IMR-90 (cell line): ENCODE measurements at regions not wholly inside any gene's neighbourhood (a gene's known extent, or its start where the extent isn't known, plus 50 kb on each side); places are given as distances from the start of the nearest gene placed in this dataset.

Experiments used
- ATAC-seq: fragments of 200-7000 bp; cut with Tn5 transposase; 2 replicates; pipeline ENCODE4 v1.9.1; 2020; ENCODE audit warnings: low read depth, mild to moderate bottlenecking, moderate library complexity
- BruUV-seq: library from RNA; stranded (reverse); fragments of 400-500 nt; replicated peaks from 2 replicates; lab custom pipeline; 2021; lab: Mats Ljungman, UMichigan
- CTCF ChIA-PET: fragments of 300-600 bp; formaldehyde crosslinking; extraction: SDS; loops from one replicate; lab custom pipeline; 2021; ENCODE audit warnings: antibody characterized with exemption; lab: Yijun Ruan, JAX
- POLR2A ChIA-PET: fragments of 300-600 bp; sonication (Branson Sonifier 250); formaldehyde crosslinking; loops from one replicate; lab custom pipeline; 2022; ENCODE audit warnings: antibody characterized with exemption; ENCODE audit not compliant: unreplicated experiment; lab: Charles Lee
- DNase-seq: peaks from one replicate; pipeline ENCODE4 v3.0.0; 2013
- H2AFZ ChIP-seq: replicated peaks from 2 replicates; pipeline ENCODE3; 2013; ENCODE audit warnings: low read length, mild to moderate bottlenecking; ENCODE audit not compliant: poor library complexity
- H2AK5ac ChIP-seq: 2 replicates; pipeline ENCODE4 v1.6.1; 2013; ENCODE audit warnings: low read depth, low read length, inconsistent platforms
- H2AK9ac ChIP-seq: replicated peaks from 2 replicates; pipeline ENCODE3; 2013; ENCODE audit warnings: mild to moderate bottlenecking, low read depth, low read length, moderate library complexity; ENCODE audit not compliant: poor library complexity
- H2BK120ac ChIP-seq: 2 replicates; pipeline ENCODE4 v1.6.1; 2013; ENCODE audit warnings: low read depth, low read length, inconsistent platforms
- H2BK15ac ChIP-seq: 3 replicates; pipeline ENCODE4 v1.6.1; 2013; ENCODE audit warnings: low read depth, low read length, inconsistent platforms
- H2BK20ac ChIP-seq: 2 replicates; pipeline ENCODE4 v1.6.1; 2013; ENCODE audit warnings: low read depth, mild to moderate bottlenecking, inconsistent platforms, low read length, moderate library complexity
- H2BK5ac ChIP-seq: 2 replicates; pipeline ENCODE4 v1.6.1; 2013; ENCODE audit warnings: mild to moderate bottlenecking, low read depth, low read length, inconsistent platforms; ENCODE audit not compliant: poor library complexity, severe bottlenecking
- H3K14ac ChIP-seq: replicated peaks from 2 replicates; pipeline ENCODE4 v1.6.1; 2013; ENCODE audit warnings: low read depth, low read length, inconsistent platforms
- H3K18ac ChIP-seq: 2 replicates; pipeline ENCODE4 v1.6.1; 2013; ENCODE audit warnings: low read depth, low read length, control low read depth
- H3K23ac ChIP-seq: 2 replicates; pipeline ENCODE4 v1.6.1; 2013; ENCODE audit warnings: low read depth, low read length, inconsistent platforms
- H3K27ac ChIP-seq: 2 replicates; pipeline ENCODE4 v1.5.1; 2013; ENCODE audit warnings: mild to moderate bottlenecking, control low read depth, low read length; ENCODE audit not compliant: insufficient read depth
- H3K27me3 ChIP-seq: 2 replicates; pipeline ENCODE4 v1.6.1; 2013; ENCODE audit warnings: low read length; ENCODE audit not compliant: control insufficient read depth, insufficient read depth
- H3K36me3 ChIP-seq: 2 replicates; pipeline ENCODE4 v1.6.1; 2013; ENCODE audit warnings: low read length, mixed read lengths; ENCODE audit not compliant: control insufficient read depth, insufficient read depth
- H3K4ac ChIP-seq: 2 replicates; pipeline ENCODE4 v1.6.1; 2013; ENCODE audit warnings: low read depth, low read length, inconsistent platforms
- H3K4me1 ChIP-seq: 2 replicates; pipeline ENCODE4 v1.6.1; 2013; ENCODE audit warnings: low read length, mixed read lengths; ENCODE audit not compliant: control insufficient read depth, insufficient read depth
- H3K4me2 ChIP-seq: 2 replicates; pipeline ENCODE4 v1.6.1; 2013; ENCODE audit warnings: low read depth, mild to moderate bottlenecking, control low read depth, low read length, moderate library complexity
- H3K4me3 ChIP-seq: 2 replicates; pipeline ENCODE4 v1.5.1; 2013; ENCODE audit warnings: low read depth, mild to moderate bottlenecking, control low read depth, low read length, moderate library complexity; ENCODE audit not compliant: insufficient read depth
- H3K56ac ChIP-seq: 2 replicates; pipeline ENCODE4 v1.6.1; 2013; ENCODE audit warnings: low read length, inconsistent platforms; ENCODE audit not compliant: insufficient read depth; ENCODE audit errors: extremely low read depth
- H3K79me1 ChIP-seq, 2 experiments: 2 replicates each; pipeline ENCODE4 v1.6.1; 2013; ENCODE audit warnings: low read length in 2 of 2, inconsistent platforms in 1 of 2, low read depth in 1 of 2
- H3K9ac ChIP-seq: 2 replicates; pipeline ENCODE4 v1.6.1; 2013; ENCODE audit warnings: low read depth, low read length, control low read depth
- H3K9me1 ChIP-seq: 2 replicates; pipeline ENCODE4 v1.6.1; 2013; ENCODE audit warnings: low read length, inconsistent platforms; ENCODE audit not compliant: insufficient read depth
- H3K9me3 ChIP-seq: 2 replicates; pipeline ENCODE4 v1.6.1; 2013; ENCODE audit warnings: low read length; ENCODE audit not compliant: control insufficient read depth, insufficient read depth
- H4K20me1 ChIP-seq: 2 replicates; pipeline ENCODE4 v1.6.1; 2013; ENCODE audit warnings: low read length, inconsistent platforms; ENCODE audit not compliant: insufficient read depth
- H4K5ac ChIP-seq: 2 replicates; pipeline ENCODE4 v1.6.1; 2013; ENCODE audit warnings: mild to moderate bottlenecking, low read depth, low read length, control low read depth
- H4K8ac ChIP-seq, 2 experiments: 2 replicates each; pipeline ENCODE4 v1.6.1; 2013; ENCODE audit warnings: low read depth in 2 of 2, low read length in 2 of 2, control low read depth in 1 of 2, inconsistent platforms in 1 of 2
- H4K91ac ChIP-seq: 2 replicates; pipeline ENCODE4 v1.6.1; 2013; ENCODE audit warnings: low read depth, low read length, inconsistent platforms; ENCODE audit not compliant: insufficient read depth
- BHLHE40 ChIP-seq: fragments of 150-350 bp; IDR thresholded peaks from 2 replicates; pipeline ENCODE4 v1.6.1; 2016; ENCODE audit warnings: mild to moderate bottlenecking, low read depth, low read length
- CEBPB ChIP-seq: IDR thresholded peaks from 2 replicates; pipeline ENCODE4 v1.6.1; 2012; ENCODE audit warnings: low read depth, low read length, improper control_type of control experiment
- CHD1 ChIP-seq: IDR thresholded peaks from 2 replicates; pipeline ENCODE4 v1.6.1; 2012; ENCODE audit warnings: low read depth, low read length, improper control_type of control experiment
- FOS ChIP-seq: fragments of 150-350 bp; IDR thresholded peaks from 2 replicates; pipeline ENCODE4 v1.6.1; 2016; ENCODE audit warnings: low read depth, low read length
- MAFK ChIP-seq: IDR thresholded peaks from 2 replicates; pipeline ENCODE4 v1.6.1; 2012; ENCODE audit warnings: low read depth, low read length, improper control_type of control experiment
- NFE2L2 ChIP-seq: fragments of 150-350 bp; IDR thresholded peaks from 2 replicates; pipeline ENCODE4 v1.6.1; 2016; ENCODE audit warnings: low read depth, mild to moderate bottlenecking, low read length
- RAD21 ChIP-seq: IDR thresholded peaks from 2 replicates; pipeline ENCODE4 v1.6.1; 2012; ENCODE audit warnings: low read length, improper control_type of control experiment
- RCOR1 ChIP-seq: IDR thresholded peaks from 2 replicates; pipeline ENCODE4 v1.6.1; 2012; ENCODE audit warnings: mild to moderate bottlenecking, low read length, improper control_type of control experiment; ENCODE audit not compliant: insufficient replicate concordance
- RFX5 ChIP-seq: IDR thresholded peaks from 2 replicates; pipeline ENCODE4 v1.8.0; 2012; ENCODE audit warnings: low read depth, mild to moderate bottlenecking, low read length, moderate library complexity
- SMC3 ChIP-seq: fragments of 150-350 bp; IDR thresholded peaks from 2 replicates; pipeline ENCODE4 v1.6.1; 2016; ENCODE audit warnings: low read depth, mild to moderate bottlenecking, antibody characterized with exemption, low read length, moderate library complexity
- WGBS, 2 experiments: methylation state at CpG; one replicate each; pipeline versions ENCODE4 v1.1.5 to v1.1.7; 2013; ENCODE audit warnings: missing lambda C conversion rate in 2 of 2; ENCODE audit not compliant: insufficient read length in 1 of 2; ENCODE audit errors: extremely low coverage in 2 of 2; 5-methylcytosine and 5-hydroxymethylcytosine counted together
- dilution Hi-C: fragments of 300-500 bp; cut with HindIII; formaldehyde crosslinking; loops from one replicate; pipeline ENCODE4 v1.14.3; 2018; ENCODE audit warnings: low sequenced_read_pairs; ENCODE audit not compliant: unreplicated experiment
- in situ Hi-C: fragments of 300-500 bp; cut with MboI; formaldehyde crosslinking; loops from 3 replicates; pipeline ENCODE4 v1.14.3; 2019; ENCODE audit warnings: low sequenced_read_pairs, inconsistent platforms, mixed read lengths
- intact Hi-C: fragments of 100-400 bp; cut with micrococcal nuclease; formaldehyde crosslinking; loops from 2 replicates; pipeline ENCODE4 v1.10.0; 2022
- TF ChIP-seq, protein P1 (sequence below): fragments of 150-350 bp; IDR thresholded peaks from 2 replicates; pipeline ENCODE4 v1.6.1; 2017; ENCODE audit warnings: mild to moderate bottlenecking, antibody characterized with exemption, low read length, low read depth
- TF ChIP-seq, protein P2 (sequence below): conservative IDR thresholded peaks from 2 replicates; pipeline ENCODE4 v1.5.1; 2012; ENCODE audit warnings: mild to moderate bottlenecking, low read depth, low read length, improper control_type of control experiment
- TF ChIP-seq, protein P3 (sequence below): fragments of 150-350 bp; IDR thresholded peaks from 2 replicates; pipeline ENCODE4 v1.6.1; 2016; ENCODE audit warnings: low read depth, mild to moderate bottlenecking, low read length, moderate library complexity, borderline replicate concordance

DNA sequence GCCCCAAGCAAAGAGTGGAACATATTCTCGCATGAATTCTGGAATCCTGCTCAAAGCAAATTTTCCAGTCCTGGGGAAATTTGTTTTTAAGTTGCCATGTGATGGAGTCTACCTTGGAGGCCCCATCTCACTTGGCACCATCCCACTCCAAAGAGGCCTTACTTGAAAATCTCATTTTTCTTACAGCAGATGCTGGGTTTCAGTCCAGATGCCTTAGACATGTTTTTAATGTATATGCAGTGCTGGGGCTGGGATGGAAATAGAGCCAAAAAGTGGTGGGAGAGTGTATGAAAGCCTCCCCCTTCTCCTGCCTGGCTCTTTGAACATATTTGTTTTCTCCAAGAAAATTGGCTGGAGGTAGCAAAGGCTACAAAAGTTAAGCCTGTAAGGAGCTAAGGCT, 493.7 kb downstream of the ENC1 start:
- no peak overlapping the region for H3K56ac ChIP-seq
- H3K4me3 ChIP-seq: no peak overlapping the region
- H2BK15ac ChIP-seq: no peak overlapping the region
- no peak overlapping the region for H2BK20ac ChIP-seq
- H2BK120ac ChIP-seq: no peak overlapping the region
- intact Hi-C loops: no loop called here
- no CpG with 5 or more reads among the region's 1 CpG for WGBS, 2 experiments
- no peaks in the 10 kb centered on the region for H3K36me3 ChIP-seq
- in situ Hi-C loops: no loop called here
- BruUV-seq: no TSS peak
- no peak overlapping the region for H4K5ac ChIP-seq
- H3K9me3 ChIP-seq: no peaks in the 10 kb centered on the region
- POLR2A ChIA-PET: no interaction called here
- H3K9me1 ChIP-seq: no peaks in the 10 kb centered on the region
- no peaks in the 10 kb centered on the region for H4K20me1 ChIP-seq
- CTCF ChIA-PET: no interaction called here
- no peaks in the 10 kb centered on the region for H3K27me3 ChIP-seq
- no peak overlapping the region for H2AK5ac ChIP-seq
- no peak overlapping the region for H3K4me2 ChIP-seq
- no peak overlapping the region for H3K14ac ChIP-seq
- no peak overlapping the region for H3K18ac ChIP-seq
- H2AK9ac ChIP-seq: no peak overlapping the region
- H3K23ac ChIP-seq: no peak overlapping the region
- no peak for DNase-seq
- dilution Hi-C loops: no loop called here
- no peaks in the 10 kb centered on the region for H3K4me1 ChIP-seq
- no peak overlapping the region for H3K4ac ChIP-seq
- no peaks in the 10 kb centered on the region for H3K79me1 ChIP-seq
- no peak overlapping the region for H3K9ac ChIP-seq
- no peak overlapping the region for H3K27ac ChIP-seq
- ATAC-seq: no peak
- H2BK5ac ChIP-seq: no peak overlapping the region
- TF ChIP-seq SMC3 (no peak), BHLHE40 (no peak), FOS (no peak), MAFK (no peak), RFX5 (no peak), RAD21 (no peak), NFE2L2 (no peak), CEBPB (no peak), CHD1 (no peak), RCOR1 (no peak)
- TF ChIP-seq, protein P1, sequence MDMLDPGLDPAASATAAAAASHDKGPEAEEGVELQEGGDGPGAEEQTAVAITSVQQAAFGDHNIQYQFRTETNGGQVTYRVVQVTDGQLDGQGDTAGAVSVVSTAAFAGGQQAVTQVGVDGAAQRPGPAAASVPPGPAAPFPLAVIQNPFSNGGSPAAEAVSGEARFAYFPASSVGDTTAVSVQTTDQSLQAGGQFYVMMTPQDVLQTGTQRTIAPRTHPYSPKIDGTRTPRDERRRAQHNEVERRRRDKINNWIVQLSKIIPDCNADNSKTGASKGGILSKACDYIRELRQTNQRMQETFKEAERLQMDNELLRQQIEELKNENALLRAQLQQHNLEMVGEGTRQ: no peak
- TF ChIP-seq, protein P2, sequence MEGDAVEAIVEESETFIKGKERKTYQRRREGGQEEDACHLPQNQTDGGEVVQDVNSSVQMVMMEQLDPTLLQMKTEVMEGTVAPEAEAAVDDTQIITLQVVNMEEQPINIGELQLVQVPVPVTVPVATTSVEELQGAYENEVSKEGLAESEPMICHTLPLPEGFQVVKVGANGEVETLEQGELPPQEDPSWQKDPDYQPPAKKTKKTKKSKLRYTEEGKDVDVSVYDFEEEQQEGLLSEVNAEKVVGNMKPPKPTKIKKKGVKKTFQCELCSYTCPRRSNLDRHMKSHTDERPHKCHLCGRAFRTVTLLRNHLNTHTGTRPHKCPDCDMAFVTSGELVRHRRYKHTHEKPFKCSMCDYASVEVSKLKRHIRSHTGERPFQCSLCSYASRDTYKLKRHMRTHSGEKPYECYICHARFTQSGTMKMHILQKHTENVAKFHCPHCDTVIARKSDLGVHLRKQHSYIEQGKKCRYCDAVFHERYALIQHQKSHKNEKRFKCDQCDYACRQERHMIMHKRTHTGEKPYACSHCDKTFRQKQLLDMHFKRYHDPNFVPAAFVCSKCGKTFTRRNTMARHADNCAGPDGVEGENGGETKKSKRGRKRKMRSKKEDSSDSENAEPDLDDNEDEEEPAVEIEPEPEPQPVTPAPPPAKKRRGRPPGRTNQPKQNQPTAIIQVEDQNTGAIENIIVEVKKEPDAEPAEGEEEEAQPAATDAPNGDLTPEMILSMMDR: no peak
- TF ChIP-seq, protein P3, sequence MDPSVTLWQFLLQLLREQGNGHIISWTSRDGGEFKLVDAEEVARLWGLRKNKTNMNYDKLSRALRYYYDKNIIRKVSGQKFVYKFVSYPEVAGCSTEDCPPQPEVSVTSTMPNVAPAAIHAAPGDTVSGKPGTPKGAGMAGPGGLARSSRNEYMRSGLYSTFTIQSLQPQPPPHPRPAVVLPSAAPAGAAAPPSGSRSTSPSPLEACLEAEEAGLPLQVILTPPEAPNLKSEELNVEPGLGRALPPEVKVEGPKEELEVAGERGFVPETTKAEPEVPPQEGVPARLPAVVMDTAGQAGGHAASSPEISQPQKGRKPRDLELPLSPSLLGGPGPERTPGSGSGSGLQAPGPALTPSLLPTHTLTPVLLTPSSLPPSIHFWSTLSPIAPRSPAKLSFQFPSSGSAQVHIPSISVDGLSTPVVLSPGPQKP: no peak
- no peak overlapping the region for H4K8ac ChIP-seq
- H4K91ac ChIP-seq: no peak overlapping the region
- H2AFZ ChIP-seq: no peak overlapping the region
